OCI-LY1 (cell line): ENCODE measurements at regions not wholly inside any gene's neighbourhood (a gene's known extent, or its start where the extent isn't known, plus 50 kb on each side); places are given as distances from the start of the nearest gene placed in this dataset.

Experiments used
- EZH2 ChIP-seq: fragments of 200-600 bp; sonication (generic), shearing (Covaris generic); IDR thresholded peaks from 2 replicates; pipeline ENCODE4 v1.8.0; 2017; ENCODE audit warnings: borderline replicate concordance, mixed run types, mild to moderate bottlenecking, antibody characterized with exemption, low read length, moderate library complexity, mixed read lengths
- TF ChIP-seq, protein P1 (sequence below): fragments of 200-600 bp; sonication (generic), shearing (Covaris generic); IDR thresholded peaks from 2 replicates; pipeline ENCODE4 v1.5.1; 2017; ENCODE audit warnings: mild to moderate bottlenecking, antibody characterized with exemption, low read length, moderate library complexity, mixed read lengths

DNA sequence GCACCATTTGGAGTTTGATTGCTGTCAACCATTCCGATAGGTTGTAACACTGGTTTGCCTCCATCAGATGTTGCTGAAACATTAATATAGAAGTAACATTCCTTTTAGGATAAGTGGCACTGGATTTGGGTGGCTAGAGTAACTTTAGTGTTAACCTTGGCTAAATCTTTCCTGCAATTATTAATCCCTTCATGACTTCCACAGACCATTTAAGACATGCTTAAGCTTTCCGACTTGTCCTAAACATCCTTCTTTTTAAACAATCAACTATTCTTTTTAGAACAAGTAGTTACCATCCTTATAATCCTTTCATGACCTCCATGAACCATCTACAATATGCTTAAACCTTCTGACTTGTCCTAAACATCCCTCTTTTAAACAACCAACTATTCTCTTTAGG lies 465.5 kb downstream of the DCDC2C start:
- TF ChIP-seq, protein P1, sequence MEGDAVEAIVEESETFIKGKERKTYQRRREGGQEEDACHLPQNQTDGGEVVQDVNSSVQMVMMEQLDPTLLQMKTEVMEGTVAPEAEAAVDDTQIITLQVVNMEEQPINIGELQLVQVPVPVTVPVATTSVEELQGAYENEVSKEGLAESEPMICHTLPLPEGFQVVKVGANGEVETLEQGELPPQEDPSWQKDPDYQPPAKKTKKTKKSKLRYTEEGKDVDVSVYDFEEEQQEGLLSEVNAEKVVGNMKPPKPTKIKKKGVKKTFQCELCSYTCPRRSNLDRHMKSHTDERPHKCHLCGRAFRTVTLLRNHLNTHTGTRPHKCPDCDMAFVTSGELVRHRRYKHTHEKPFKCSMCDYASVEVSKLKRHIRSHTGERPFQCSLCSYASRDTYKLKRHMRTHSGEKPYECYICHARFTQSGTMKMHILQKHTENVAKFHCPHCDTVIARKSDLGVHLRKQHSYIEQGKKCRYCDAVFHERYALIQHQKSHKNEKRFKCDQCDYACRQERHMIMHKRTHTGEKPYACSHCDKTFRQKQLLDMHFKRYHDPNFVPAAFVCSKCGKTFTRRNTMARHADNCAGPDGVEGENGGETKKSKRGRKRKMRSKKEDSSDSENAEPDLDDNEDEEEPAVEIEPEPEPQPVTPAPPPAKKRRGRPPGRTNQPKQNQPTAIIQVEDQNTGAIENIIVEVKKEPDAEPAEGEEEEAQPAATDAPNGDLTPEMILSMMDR = no peak
- TF ChIP-seq EZH2 = no peak
